Stomach smooth muscle (tissue), 2 donors: ENCODE measurements at regions not wholly inside any gene's neighbourhood (a gene's known extent, or its start where the extent isn't known, plus 50 kb on each side); places are given as distances from the start of the nearest gene placed in this dataset.
"Not testable (repeated sequence)": the region's sequence is repeated elsewhere in the genome, so short reads cannot be mapped to it uniquely, and the experiment has no call there.

ENCODE experiments used
- H3K27ac ChIP-seq: one replicate; pipeline ENCODE4 v1.7.0; 2013; ENCODE audit warnings: mild to moderate bottlenecking, low read length, inconsistent platforms
- H3K27me3 ChIP-seq, 2 donors: one replicate each; pipeline ENCODE4 v1.7.0; 2013; ENCODE audit warnings: low read length in 2 of 2; ENCODE audit not compliant: insufficient read depth in 2 of 2, control insufficient read depth in 1 of 2
- H3K36me3 ChIP-seq, 2 donors: one replicate each; pipeline ENCODE4 v1.7.0; 2013; ENCODE audit warnings: low read length in 2 of 2; ENCODE audit not compliant: control insufficient read depth in 2 of 2, insufficient read depth in 2 of 2
- H3K4me1 ChIP-seq: one replicate; pipeline ENCODE4 v1.7.0; 2013; ENCODE audit warnings: low read length; ENCODE audit not compliant: control insufficient read depth, insufficient read depth
- H3K4me3 ChIP-seq, 2 donors: one replicate each; pipeline ENCODE4 v1.7.0; 2013; ENCODE audit warnings: low read length in 2 of 2
- H3K9ac ChIP-seq, 2 donors: one replicate each; pipeline ENCODE4 v1.7.0; 2013; ENCODE audit warnings: low read length in 2 of 2, mild to moderate bottlenecking in 1 of 2
- H3K9me3 ChIP-seq, 2 donors: one replicate each; pipeline ENCODE4 v1.7.0; 2013; ENCODE audit warnings: low read length in 2 of 2; ENCODE audit not compliant: control insufficient read depth in 2 of 2
- donor health status: healthy.
- donor health status: Pancreatic carcinoma.

- Histone ChIP-seq H3K4me1 (no peaks in the 10 kb centered on the region), H3K9ac (no peak overlapping the region), H3K9me3 (peaks cover 0 to 18% of the 10 kb centered on the region in 2 donors), H3K27me3 (no peaks in the 10 kb centered on the region), H3K36me3 (no peaks in the 10 kb centered on the region), H3K27ac (no peak overlapping the region), H3K4me3 (no peak overlapping the region)
Observed at GRCh38 chr3:13190378-13190765, 117.1 kb upstream of the IQSEC1 start.

- Histone ChIP-seq H3K9ac (no peak overlapping the region), H3K36me3 (no peaks in the 10 kb centered on the region), H3K4me1 (no peaks in the 10 kb centered on the region), H3K27me3 (no peaks in the 10 kb centered on the region), H3K9me3 (peaks cover 0 to 18% of the 10 kb centered on the region in 2 donors), H3K4me3 (no peak overlapping the region), H3K27ac (no peak overlapping the region)
Observed at GRCh38 chr3:13189639-13190377, 116.6 kb upstream of the IQSEC1 start.

GRCh38 chr3:13188975-13189374 is 115.7 kb upstream of the IQSEC1 start:
- H3K27me3 ChIP-seq, result no peaks in the 10 kb centered on the region
- H3K27ac ChIP-seq, result no peak overlapping the region
- no peaks in the 10 kb centered on the region for H3K36me3 ChIP-seq
- H3K9me3 ChIP-seq, result peaks cover 0 to 21% of the 10 kb centered on the region in 2 donors
- H3K4me3 ChIP-seq, result no peak overlapping the region
- H3K9ac ChIP-seq, result no peak overlapping the region
- H3K4me1 ChIP-seq, result no peaks in the 10 kb centered on the region

GRCh38 chr3:13188181-13188779 is 115.1 kb upstream of the IQSEC1 start:
- H3K27ac ChIP-seq, result no peak overlapping the region
- peaks cover 0 to 21% of the 10 kb centered on the region in 2 donors for H3K9me3 ChIP-seq
- H3K27me3 ChIP-seq, result no peaks in the 10 kb centered on the region
- H3K4me1 ChIP-seq, result no peaks in the 10 kb centered on the region
- no peaks in the 10 kb centered on the region for H3K36me3 ChIP-seq
- H3K4me3 ChIP-seq, result no peak overlapping the region
- H3K9ac ChIP-seq, result no peak overlapping the region

- H3K9me3 ChIP-seq, result peaks cover 0 to 21% of the 10 kb centered on the region in 2 donors
- no peak overlapping the region for H3K9ac ChIP-seq
- no peaks in the 10 kb centered on the region for H3K36me3 ChIP-seq
- no peaks in the 10 kb centered on the region for H3K27me3 ChIP-seq
- H3K4me3 ChIP-seq, result no peak overlapping the region
- H3K27ac ChIP-seq, result no peak overlapping the region
- H3K4me1 ChIP-seq, result no peaks in the 10 kb centered on the region
Observed at GRCh38 chr3:13187593-13187992, 114.4 kb upstream of the IQSEC1 start.

GRCh38 chr3:13186435-13186815 is 113.2 kb upstream of the IQSEC1 start:
- Histone ChIP-seq H3K4me1 (no peaks in the 10 kb centered on the region), H3K27me3 (peaks cover 0 to 1% of the 10 kb centered on the region in 2 donors), H3K27ac (no peak overlapping the region), H3K36me3 (no peaks in the 10 kb centered on the region), H3K4me3 (no peak overlapping the region), H3K9ac (no peak overlapping the region), H3K9me3 (peaks cover 7 to 21% of the 10 kb centered on the region in 2 donors)

- peaks cover 0 to 2% of the 10 kb centered on the region in 2 donors for H3K27me3 ChIP-seq
Observed at GRCh38 chr3:13185737-13186434, 112.7 kb upstream of the IQSEC1 start.

GRCh38 chr3:13179582-13180210 is 106.5 kb upstream of the IQSEC1 start:
- H3K27ac ChIP-seq, H3K4me1 ChIP-seq, H3K9ac ChIP-seq, H3K4me3 ChIP-seq, H3K27me3 ChIP-seq, H3K36me3 ChIP-seq, H3K9me3 ChIP-seq: not testable (repeated sequence)

More at GRCh38 chr3:13185737-13186434, 112.7 kb upstream of the IQSEC1 start:
- no peak overlapping the region for H3K27ac ChIP-seq
- H3K4me1 ChIP-seq, result no peaks in the 10 kb centered on the region
- H3K36me3 ChIP-seq, result no peaks in the 10 kb centered on the region
- H3K4me3 ChIP-seq, result no peak overlapping the region
- H3K9me3 ChIP-seq, result peaks cover 7 to 21% of the 10 kb centered on the region in 2 donors
- no peak overlapping the region for H3K9ac ChIP-seq

GRCh38 chr3:13179181-13179580 is 106.0 kb upstream of the IQSEC1 start:
- peaks cover 0 to 2% of the 10 kb centered on the region in 2 donors for H3K27me3 ChIP-seq
- H3K27ac ChIP-seq, result no peak overlapping the region
- H3K36me3 ChIP-seq, result no peaks in the 10 kb centered on the region
- no peak overlapping the region for H3K4me3 ChIP-seq
- H3K4me1 ChIP-seq, result no peaks in the 10 kb centered on the region
- no peak overlapping the region for H3K9ac ChIP-seq
- H3K9me3 ChIP-seq, result peaks cover 7% of the 10 kb centered on the region in 2 donors

GRCh38 chr3:13178107-13178506 is 104.9 kb upstream of the IQSEC1 start:
- Histone ChIP-seq H3K27ac (no peak overlapping the region), H3K4me1 (no peaks in the 10 kb centered on the region), H3K4me3 (no peak overlapping the region), H3K9me3 (peaks cover 7% of the 10 kb centered on the region in 2 donors), H3K36me3 (no peaks in the 10 kb centered on the region), H3K27me3 (peaks cover 0 to 2% of the 10 kb centered on the region in 2 donors), H3K9ac (no peak overlapping the region)
